A549 (cell line): ENCODE measurements at regions not wholly inside any gene's neighbourhood (a gene's known extent, or its start where the extent isn't known, plus 50 kb on each side); places are given as distances from the start of the nearest gene placed in this dataset.

Experiments
- ATAC-seq, 2 experiments: fragments of 200-7000 bp in 1 of 2; fragments of >200 bp in 1 of 2; cut with Nextera tagmentation in 1 of 2; cut with Tn5 transposase in 1 of 2; 3 replicates each; pipeline versions ENCODE4 v1.8.0 to v1.9.1; 2018 to 2020; ENCODE audit warnings: mild to moderate bottlenecking in 1 of 2, moderate library complexity in 1 of 2
- CTCF ChIA-PET: fragments of 300-600 bp; sonication (Branson Sonifier 250); formaldehyde crosslinking; extraction: SDS; loops from one replicate; lab custom pipeline; 2021; ENCODE audit warnings: antibody characterized with exemption, inconsistent platforms; lab: Yijun Ruan, JAX
- POLR2A ChIA-PET: fragments of 350-600 bp; formaldehyde crosslinking; extraction: SDS; loops from one replicate; lab custom pipeline; 2021; ENCODE audit warnings: antibody characterized with exemption, inconsistent platforms; lab: Yijun Ruan, JAX
- DNase-seq, 2 experiments: peaks; one replicate each; pipeline versions ENCODE4 v3.0.0 to v3.0.0-alpha.2; 2011 to 2016; ENCODE audit warnings: low read depth in 1 of 2, low spot score in 1 of 2
- FAIRE-seq: peaks from 2 replicates; lab custom pipeline; 2011; peaks lifted over from hg19 to GRCh38; lab: Jason Lieb, UNC
- H3K27ac ChIP-seq, 2 experiments: fragments of >200 bp; sonication (Bioruptor Twin); formaldehyde crosslinking; 3 replicates each; pipeline ENCODE4 v1.5.1; 2016 to 2017
- H3K4me1 ChIP-seq: fragments of >200 bp; sonication (Bioruptor Twin); formaldehyde crosslinking; 3 replicates; pipeline ENCODE4 v1.6.1; 2016
- H3K4me2 ChIP-seq: fragments of >200 bp; sonication (Bioruptor Twin); formaldehyde crosslinking; 3 replicates; pipeline ENCODE4 v1.6.1; 2016
- H3K4me3 ChIP-seq: fragments of >200 bp; sonication (Bioruptor Twin); formaldehyde crosslinking; 3 replicates; pipeline ENCODE4 v1.5.1; 2016
- H3K9me3 ChIP-seq: fragments of >200 bp; sonication (Bioruptor Twin); formaldehyde crosslinking; 3 replicates; pipeline ENCODE4 v1.6.1; 2016
- CBX2 ChIP-seq: fragments of 200-600 bp; sonication (generic); IDR thresholded peaks from 2 replicates; pipeline ENCODE4 v1.6.1; 2016; ENCODE audit warnings: low read depth, mild to moderate bottlenecking, borderline replicate concordance
- CHD4 ChIP-seq: fragments of 200-600 bp; sonication (generic); IDR thresholded peaks from 2 replicates; pipeline ENCODE4 v1.6.1; 2016; ENCODE audit warnings: antibody characterized with exemption, mild to moderate bottlenecking, borderline replicate concordance
- HDAC2 ChIP-seq: fragments of 200-600 bp; sonication (generic); IDR thresholded peaks from 2 replicates; pipeline ENCODE4 v1.6.1; 2016
- HOXB13 ChIP-seq: fragments of 250-450 bp; sonication (Bioruptor Pico); IDR thresholded peaks from 2 replicates; pipeline ENCODE4 v1.5.0; 2020; ENCODE audit warnings: low read depth, mild to moderate bottlenecking, moderate library complexity
- MYC ChIP-seq: IDR thresholded peaks from 2 replicates; pipeline ENCODE4 v1.6.1; 2012; ENCODE audit warnings: mild to moderate bottlenecking, inconsistent platforms, low read length, improper control_type of control experiment, borderline replicate concordance
- NFE2L2 ChIP-seq: fragments of 150-350 bp; conservative IDR thresholded peaks from 2 replicates; pipeline ENCODE4 v1.6.1; 2014; ENCODE audit warnings: low read length
- PHF8 ChIP-seq: fragments of 200-600 bp; sonication (generic); IDR thresholded peaks from 2 replicates; pipeline ENCODE4 v1.6.1; 2016; ENCODE audit warnings: low read depth, mild to moderate bottlenecking, antibody characterized with exemption, moderate library complexity, borderline replicate concordance
- POLR2A ChIP-seq: IDR thresholded peaks from 2 replicates; pipeline ENCODE4 v1.6.1; 2012; ENCODE audit warnings: mild to moderate bottlenecking, low read length
- RARB ChIP-seq: fragments of 250-450 bp; sonication (Bioruptor Pico); IDR thresholded peaks from 2 replicates; pipeline ENCODE4 v1.8.0; 2021; ENCODE audit warnings: mild to moderate bottlenecking, moderate library complexity
- RNF2 ChIP-seq: fragments of 200-600 bp; sonication (generic); IDR thresholded peaks from 2 replicates; pipeline ENCODE4 v1.6.1; 2016; ENCODE audit warnings: low read depth, mild to moderate bottlenecking, antibody characterized with exemption, moderate library complexity, borderline replicate concordance
- SREBF2 ChIP-seq: fragments of 450-650 bp; IDR thresholded peaks from 2 replicates; pipeline ENCODE4 v1.6.1; 2014; ENCODE audit warnings: mild to moderate bottlenecking, moderate library complexity
- TFCP2L1 ChIP-seq: fragments of 250-450 bp; sonication (Bioruptor Pico); IDR thresholded peaks from 2 replicates; pipeline ENCODE4 v1.5.0; 2021; ENCODE audit warnings: mild to moderate bottlenecking
- ZC3H11A ChIP-seq: fragments of 450-650 bp; IDR thresholded peaks from 2 replicates; pipeline ENCODE4 v1.6.1; 2014; ENCODE audit warnings: antibody characterized with exemption, mild to moderate bottlenecking
- ZFP36 ChIP-seq: fragments of 450-650 bp; IDR thresholded peaks from 2 replicates; pipeline ENCODE4 v1.6.1; 2014; ENCODE audit warnings: borderline replicate concordance; ENCODE audit not compliant: partially characterized antibody
- ZSCAN20 ChIP-seq: fragments of 250-450 bp; sonication (Bioruptor Pico); IDR thresholded peaks from 2 replicates; pipeline ENCODE4 v1.8.0; 2022; ENCODE audit warnings: mild to moderate bottlenecking, moderate library complexity
- WGBS: methylation state at CpG from one replicate; pipeline ENCODE4 v1.1.6; 2017; ENCODE audit errors: missing lambda C conversion rate; 5-methylcytosine and 5-hydroxymethylcytosine counted together
- TF ChIP-seq, protein P1 (sequence below): IDR thresholded peaks from 2 replicates; pipeline ENCODE4 v1.6.1; 2012
- TF ChIP-seq, protein P2 (sequence below): fragments of 200-600 bp; sonication (generic); IDR thresholded peaks from 2 replicates; pipeline ENCODE4 v1.6.1; 2016; ENCODE audit warnings: antibody characterized with exemption, mild to moderate bottlenecking, moderate library complexity
- TF ChIP-seq, protein P3 (sequence below): IDR thresholded peaks from 2 replicates; pipeline ENCODE4 v1.6.1; 2012
- TF ChIP-seq, protein P4 (sequence below): fragments of 250-450 bp; sonication (Bioruptor Pico); IDR thresholded peaks from 2 replicates; pipeline ENCODE4 v1.5.0; 2021; ENCODE audit warnings: mild to moderate bottlenecking, moderate library complexity, borderline replicate concordance
- TF ChIP-seq, protein P5 (sequence below): fragments of 150-350 bp; IDR thresholded peaks from 2 replicates; pipeline ENCODE4 v1.6.1; 2014; ENCODE audit warnings: low read depth, mild to moderate bottlenecking, low read length
- TF ChIP-seq, protein P6 (sequence below): IDR thresholded peaks from 2 replicates; pipeline ENCODE4 v1.6.1; 2012; ENCODE audit warnings: low read depth, borderline replicate concordance

DNA sequence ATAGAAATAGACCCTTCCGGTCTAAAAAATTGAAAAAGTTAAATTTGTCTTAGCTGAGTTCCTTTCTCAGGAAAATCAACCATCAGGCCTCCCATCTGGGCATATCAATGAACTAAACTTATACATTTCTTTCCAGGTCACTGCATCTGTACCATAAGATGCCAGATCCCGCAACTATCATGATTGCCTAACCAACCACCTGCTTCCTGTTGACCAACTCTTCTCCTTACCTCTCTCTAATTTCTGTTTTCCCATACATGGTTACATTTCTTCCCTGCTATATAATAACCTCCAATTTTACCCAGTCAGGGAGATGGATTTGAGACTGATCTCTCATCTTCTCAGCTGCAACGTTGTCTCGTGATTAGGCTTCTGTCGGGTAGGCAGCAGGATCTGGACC is 228.7 kb downstream of the FSIP2 start:
- no peak for DNase-seq
- TF ChIP-seq, protein P1, sequence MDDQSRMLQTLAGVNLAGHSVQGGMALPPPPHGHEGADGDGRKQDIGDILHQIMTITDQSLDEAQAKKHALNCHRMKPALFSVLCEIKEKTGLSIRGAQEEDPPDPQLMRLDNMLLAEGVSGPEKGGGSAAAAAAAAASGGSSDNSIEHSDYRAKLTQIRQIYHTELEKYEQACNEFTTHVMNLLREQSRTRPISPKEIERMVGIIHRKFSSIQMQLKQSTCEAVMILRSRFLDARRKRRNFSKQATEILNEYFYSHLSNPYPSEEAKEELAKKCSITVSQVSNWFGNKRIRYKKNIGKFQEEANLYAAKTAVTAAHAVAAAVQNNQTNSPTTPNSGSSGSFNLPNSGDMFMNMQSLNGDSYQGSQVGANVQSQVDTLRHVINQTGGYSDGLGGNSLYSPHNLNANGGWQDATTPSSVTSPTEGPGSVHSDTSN: no peak
- TF ChIP-seq, protein P2, sequence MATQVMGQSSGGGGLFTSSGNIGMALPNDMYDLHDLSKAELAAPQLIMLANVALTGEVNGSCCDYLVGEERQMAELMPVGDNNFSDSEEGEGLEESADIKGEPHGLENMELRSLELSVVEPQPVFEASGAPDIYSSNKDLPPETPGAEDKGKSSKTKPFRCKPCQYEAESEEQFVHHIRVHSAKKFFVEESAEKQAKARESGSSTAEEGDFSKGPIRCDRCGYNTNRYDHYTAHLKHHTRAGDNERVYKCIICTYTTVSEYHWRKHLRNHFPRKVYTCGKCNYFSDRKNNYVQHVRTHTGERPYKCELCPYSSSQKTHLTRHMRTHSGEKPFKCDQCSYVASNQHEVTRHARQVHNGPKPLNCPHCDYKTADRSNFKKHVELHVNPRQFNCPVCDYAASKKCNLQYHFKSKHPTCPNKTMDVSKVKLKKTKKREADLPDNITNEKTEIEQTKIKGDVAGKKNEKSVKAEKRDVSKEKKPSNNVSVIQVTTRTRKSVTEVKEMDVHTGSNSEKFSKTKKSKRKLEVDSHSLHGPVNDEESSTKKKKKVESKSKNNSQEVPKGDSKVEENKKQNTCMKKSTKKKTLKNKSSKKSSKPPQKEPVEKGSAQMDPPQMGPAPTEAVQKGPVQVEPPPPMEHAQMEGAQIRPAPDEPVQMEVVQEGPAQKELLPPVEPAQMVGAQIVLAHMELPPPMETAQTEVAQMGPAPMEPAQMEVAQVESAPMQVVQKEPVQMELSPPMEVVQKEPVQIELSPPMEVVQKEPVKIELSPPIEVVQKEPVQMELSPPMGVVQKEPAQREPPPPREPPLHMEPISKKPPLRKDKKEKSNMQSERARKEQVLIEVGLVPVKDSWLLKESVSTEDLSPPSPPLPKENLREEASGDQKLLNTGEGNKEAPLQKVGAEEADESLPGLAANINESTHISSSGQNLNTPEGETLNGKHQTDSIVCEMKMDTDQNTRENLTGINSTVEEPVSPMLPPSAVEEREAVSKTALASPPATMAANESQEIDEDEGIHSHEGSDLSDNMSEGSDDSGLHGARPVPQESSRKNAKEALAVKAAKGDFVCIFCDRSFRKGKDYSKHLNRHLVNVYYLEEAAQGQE: no peak
- TF ChIP-seq, protein P3, sequence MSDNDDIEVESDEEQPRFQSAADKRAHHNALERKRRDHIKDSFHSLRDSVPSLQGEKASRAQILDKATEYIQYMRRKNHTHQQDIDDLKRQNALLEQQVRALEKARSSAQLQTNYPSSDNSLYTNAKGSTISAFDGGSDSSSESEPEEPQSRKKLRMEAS: no peak
- no peak for TF ChIP-seq RNF2
- TF ChIP-seq, protein P4, sequence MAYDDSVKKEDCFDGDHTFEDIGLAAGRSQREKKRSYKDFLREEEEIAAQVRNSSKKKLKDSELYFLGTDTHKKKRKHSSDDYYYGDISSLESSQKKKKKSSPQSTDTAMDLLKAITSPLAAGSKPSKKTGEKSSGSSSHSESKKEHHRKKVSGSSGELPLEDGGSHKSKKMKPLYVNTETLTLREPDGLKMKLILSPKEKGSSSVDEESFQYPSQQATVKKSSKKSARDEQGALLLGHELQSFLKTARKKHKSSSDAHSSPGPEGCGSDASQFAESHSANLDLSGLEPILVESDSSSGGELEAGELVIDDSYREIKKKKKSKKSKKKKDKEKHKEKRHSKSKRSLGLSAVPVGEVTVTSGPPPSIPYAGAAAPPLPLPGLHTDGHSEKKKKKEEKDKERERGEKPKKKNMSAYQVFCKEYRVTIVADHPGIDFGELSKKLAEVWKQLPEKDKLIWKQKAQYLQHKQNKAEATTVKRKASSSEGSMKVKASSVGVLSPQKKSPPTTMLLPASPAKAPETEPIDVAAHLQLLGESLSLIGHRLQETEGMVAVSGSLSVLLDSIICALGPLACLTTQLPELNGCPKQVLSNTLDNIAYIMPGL (CRISPR knock-in tag): no peak
- TF ChIP-seq SREBF2: no peak
- TF ChIP-seq TFCP2L1 (CRISPR knock-in tag): no peak
- no peak for TF ChIP-seq ZC3H11A
- H3K9me3 ChIP-seq: no peaks in the 10 kb centered on the region
- 57% methylated on average over 5 of the region's 5 CpGs for WGBS
- H3K27ac ChIP-seq: no peak overlapping the region
- ChIA-PET CTCF (no interaction called here), POLR2A (no interaction called here)
- no peak for FAIRE-seq
- no peaks in the 10 kb centered on the region for H3K4me1 ChIP-seq
- no peak overlapping the region for H3K4me2 ChIP-seq
- ATAC-seq: no peak
- no peak overlapping the region for H3K4me3 ChIP-seq

DNA sequence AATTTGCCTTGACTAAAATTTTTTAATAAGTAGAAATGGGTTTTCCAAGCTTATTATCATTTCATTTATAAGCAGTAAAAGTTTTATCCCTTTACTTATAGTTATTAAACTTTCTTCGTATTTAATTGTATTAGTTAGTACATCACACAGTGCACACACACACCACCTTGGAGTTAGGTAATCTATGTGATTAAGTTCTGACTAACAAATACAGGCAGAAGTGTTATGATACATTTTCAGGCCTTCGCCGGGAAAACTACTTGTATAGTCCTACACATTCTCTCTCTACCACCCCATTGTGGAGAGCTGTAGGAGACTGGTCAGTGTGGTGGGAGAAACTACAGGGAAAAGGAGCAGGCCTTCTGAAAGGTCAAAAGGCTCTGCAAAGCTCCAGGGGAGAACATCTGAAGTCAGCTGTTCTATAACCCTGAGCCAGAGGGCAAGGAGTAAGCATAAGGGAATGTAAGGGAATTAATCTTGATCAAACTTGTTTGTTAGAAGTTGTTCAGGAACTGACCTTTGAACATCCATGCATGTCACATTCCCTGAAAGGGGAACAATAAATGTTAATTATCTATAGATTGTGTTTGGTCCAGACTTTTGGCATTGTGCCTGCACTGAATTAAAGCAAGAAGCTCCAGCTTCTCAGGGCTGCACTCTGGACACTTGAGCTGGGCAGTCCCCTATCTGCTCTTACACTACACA is 231.7 kb downstream of the FSIP2 start:
- CTCF ChIA-PET: no interaction called here

More for the DNA sequence above, 231.7 kb downstream of the FSIP2 start:
- WGBS: 44% methylated on average over 3 of the region's 3 CpGs
- ATAC-seq: no peak
- TF ChIP-seq ZFP36 (no peak), NFE2L2 (no peak), MYC (no peak), HOXB13 (CRISPR knock-in tag) (no peak), RNF2 (no peak), CHD4 (no peak), CBX2 (no peak), HDAC2 (no peak), POLR2A (no peak), SREBF2 (no peak), PHF8 (no peak), RARB (CRISPR knock-in tag) (no peak), ZSCAN20 (CRISPR knock-in tag) (no peak)
- TF ChIP-seq, protein P5, sequence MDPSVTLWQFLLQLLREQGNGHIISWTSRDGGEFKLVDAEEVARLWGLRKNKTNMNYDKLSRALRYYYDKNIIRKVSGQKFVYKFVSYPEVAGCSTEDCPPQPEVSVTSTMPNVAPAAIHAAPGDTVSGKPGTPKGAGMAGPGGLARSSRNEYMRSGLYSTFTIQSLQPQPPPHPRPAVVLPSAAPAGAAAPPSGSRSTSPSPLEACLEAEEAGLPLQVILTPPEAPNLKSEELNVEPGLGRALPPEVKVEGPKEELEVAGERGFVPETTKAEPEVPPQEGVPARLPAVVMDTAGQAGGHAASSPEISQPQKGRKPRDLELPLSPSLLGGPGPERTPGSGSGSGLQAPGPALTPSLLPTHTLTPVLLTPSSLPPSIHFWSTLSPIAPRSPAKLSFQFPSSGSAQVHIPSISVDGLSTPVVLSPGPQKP: no peak
- TF ChIP-seq, protein P3: no peak
- TF ChIP-seq, protein P6, sequence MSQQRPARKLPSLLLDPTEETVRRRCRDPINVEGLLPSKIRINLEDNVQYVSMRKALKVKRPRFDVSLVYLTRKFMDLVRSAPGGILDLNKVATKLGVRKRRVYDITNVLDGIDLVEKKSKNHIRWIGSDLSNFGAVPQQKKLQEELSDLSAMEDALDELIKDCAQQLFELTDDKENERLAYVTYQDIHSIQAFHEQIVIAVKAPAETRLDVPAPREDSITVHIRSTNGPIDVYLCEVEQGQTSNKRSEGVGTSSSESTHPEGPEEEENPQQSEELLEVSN: no peak
- FAIRE-seq: no peak
- no peak for DNase-seq
- Histone ChIP-seq H3K4me2 (no peak overlapping the region), H3K27ac (no peak overlapping the region), H3K4me3 (no peak overlapping the region), H3K9me3 (no peaks in the 10 kb centered on the region), H3K4me1 (no peaks in the 10 kb centered on the region)
- POLR2A ChIA-PET: no interaction called here
